Lower lobe of right lung (tissue), 2 donors: ENCODE measurements at regions not wholly inside any gene's neighbourhood (a gene's known extent, or its start where the extent isn't known, plus 50 kb on each side); places are given as distances from the start of the nearest gene placed in this dataset.

Experiments used
- ATAC-seq, 2 donors: fragments of 200-7000 bp; cut with Tn5 transposase; one replicate each; pipeline ENCODE4 v1.9.1; 2020 to 2022; ENCODE audit warnings: mild to moderate bottlenecking in 2 of 2, moderate library complexity in 2 of 2
- DNase-seq: peaks from one replicate; pipeline ENCODE4 v3.0.0-alpha.2; 2020
- H3K27ac ChIP-seq: fragments of 200-600 bp; one replicate; pipeline ENCODE4 v1.8.0; 2022
- H3K27me3 ChIP-seq: fragments of 200-600 bp; one replicate; pipeline ENCODE4 v1.8.0; 2022; ENCODE audit warnings: low read depth
- H3K36me3 ChIP-seq: fragments of 200-600 bp; one replicate; pipeline ENCODE4 v1.8.0; 2022; ENCODE audit warnings: mild to moderate bottlenecking
- H3K4me1 ChIP-seq: fragments of 200-600 bp; one replicate; pipeline ENCODE4 v1.8.0; 2022
- H3K4me3 ChIP-seq: fragments of 200-600 bp; one replicate; pipeline ENCODE4 v1.8.0; 2022; ENCODE audit warnings: mild to moderate bottlenecking
- H3K9me3 ChIP-seq: fragments of 200-600 bp; one replicate; pipeline ENCODE4 v1.8.0; 2022
- intact Hi-C: fragments of 100-400 bp; cut with DNase I; formaldehyde crosslinking; loops from one replicate; pipeline ENCODE4 v1.11.0; 2022
- TF ChIP-seq, protein P1 (sequence below): fragments of 200-600 bp; IDR thresholded peaks from one replicate; pipeline ENCODE4 v1.8.0; 2022; ENCODE audit warnings: antibody characterized with exemption, mild to moderate bottlenecking
- donor health status: DM: no; HTN: yes; CAD: no; lungs with severe emphysema.

- intact Hi-C loops = no loop called here
- Histone ChIP-seq H3K27me3 (no peaks in the 10 kb centered on the region), H3K4me3 (no peak overlapping the region), H3K27ac (no peak overlapping the region), H3K9me3 (no peaks in the 10 kb centered on the region), H3K36me3 (no peaks in the 10 kb centered on the region), H3K4me1 (no peaks in the 10 kb centered on the region)
- ATAC-seq (no peak), DNase-seq (no peak)
- TF ChIP-seq, protein P1, sequence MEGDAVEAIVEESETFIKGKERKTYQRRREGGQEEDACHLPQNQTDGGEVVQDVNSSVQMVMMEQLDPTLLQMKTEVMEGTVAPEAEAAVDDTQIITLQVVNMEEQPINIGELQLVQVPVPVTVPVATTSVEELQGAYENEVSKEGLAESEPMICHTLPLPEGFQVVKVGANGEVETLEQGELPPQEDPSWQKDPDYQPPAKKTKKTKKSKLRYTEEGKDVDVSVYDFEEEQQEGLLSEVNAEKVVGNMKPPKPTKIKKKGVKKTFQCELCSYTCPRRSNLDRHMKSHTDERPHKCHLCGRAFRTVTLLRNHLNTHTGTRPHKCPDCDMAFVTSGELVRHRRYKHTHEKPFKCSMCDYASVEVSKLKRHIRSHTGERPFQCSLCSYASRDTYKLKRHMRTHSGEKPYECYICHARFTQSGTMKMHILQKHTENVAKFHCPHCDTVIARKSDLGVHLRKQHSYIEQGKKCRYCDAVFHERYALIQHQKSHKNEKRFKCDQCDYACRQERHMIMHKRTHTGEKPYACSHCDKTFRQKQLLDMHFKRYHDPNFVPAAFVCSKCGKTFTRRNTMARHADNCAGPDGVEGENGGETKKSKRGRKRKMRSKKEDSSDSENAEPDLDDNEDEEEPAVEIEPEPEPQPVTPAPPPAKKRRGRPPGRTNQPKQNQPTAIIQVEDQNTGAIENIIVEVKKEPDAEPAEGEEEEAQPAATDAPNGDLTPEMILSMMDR = no peak
Measured at GRCh38 chr4:59024257-59024656, 1914.1 kb upstream of the IGFBP7 start.

GRCh38 chr4:59037812-59038211, 1927.6 kb upstream of the IGFBP7 start:
- TF ChIP-seq, protein P1 = no peak
- no peak for ATAC-seq
- no peak overlapping the region for H3K27ac ChIP-seq
- no peaks in the 10 kb centered on the region for H3K27me3 ChIP-seq
- no peaks in the 10 kb centered on the region for H3K36me3 ChIP-seq
- no peaks in the 10 kb centered on the region for H3K9me3 ChIP-seq
- no peaks in the 10 kb centered on the region for H3K4me1 ChIP-seq
- intact Hi-C loops = no loop called here
- no peak for DNase-seq
- H3K4me3 ChIP-seq = no peak overlapping the region

DNA sequence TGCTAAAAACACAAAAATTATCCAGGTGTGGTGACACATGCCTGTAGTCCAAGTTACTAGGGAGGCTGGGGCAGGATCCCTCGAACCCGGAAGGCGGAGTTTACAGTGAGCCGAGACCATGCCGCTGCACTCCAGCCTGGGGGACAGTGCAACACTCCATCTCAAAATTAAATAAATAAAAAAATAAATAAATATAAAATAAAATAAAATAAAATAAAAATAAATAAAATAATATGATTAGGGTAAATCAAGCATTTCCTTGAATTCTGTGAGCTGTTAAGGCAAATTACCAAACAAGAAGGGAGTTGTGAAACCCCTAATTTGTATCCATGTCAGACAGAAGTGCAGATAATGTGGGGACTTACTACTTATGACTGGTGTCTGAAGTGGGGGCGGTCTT, 1928.9 kb upstream of the IGFBP7 start:
- Histone ChIP-seq H3K9me3 (no peaks in the 10 kb centered on the region), H3K4me1 (no peaks in the 10 kb centered on the region), H3K4me3 (no peak overlapping the region), H3K36me3 (no peaks in the 10 kb centered on the region), H3K27me3 (no peaks in the 10 kb centered on the region), H3K27ac (no peak overlapping the region)
- DNase-seq (no peak), ATAC-seq (no peak)
- TF ChIP-seq, protein P1 = no peak
- intact Hi-C loops = no loop called here

- DNase-seq (no peak), ATAC-seq (no peak)
- H3K9me3 ChIP-seq = no peaks in the 10 kb centered on the region
- no peaks in the 10 kb centered on the region for H3K4me1 ChIP-seq
- TF ChIP-seq, protein P1 = no peak
- no peak overlapping the region for H3K27ac ChIP-seq
- no peak overlapping the region for H3K4me3 ChIP-seq
- no peaks in the 10 kb centered on the region for H3K27me3 ChIP-seq
- intact Hi-C loops = no loop called here
- no peaks in the 10 kb centered on the region for H3K36me3 ChIP-seq
Measured at GRCh38 chr4:59044286-59044900, 1934.2 kb upstream of the IGFBP7 start.

DNA sequence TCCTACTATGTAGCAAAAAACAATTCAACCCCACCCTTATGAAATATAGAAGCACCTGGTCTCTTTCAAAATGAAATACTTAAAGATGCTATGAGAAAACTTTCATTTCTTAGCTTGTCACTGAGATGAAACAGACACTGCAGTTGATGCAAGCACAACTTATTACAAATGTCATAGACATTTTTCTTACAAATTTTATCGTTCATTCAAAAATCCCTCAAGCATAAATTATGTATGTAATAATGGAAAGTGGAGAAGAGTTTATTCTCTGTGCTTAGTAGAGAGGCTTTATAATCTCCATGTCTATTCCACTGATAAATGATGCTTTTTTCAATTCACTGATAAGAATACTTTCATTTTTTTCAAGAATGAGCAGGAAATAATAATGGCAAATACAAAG, 1943.9 kb upstream of the IGFBP7 start:
- no peaks in the 10 kb centered on the region for H3K27me3 ChIP-seq
- intact Hi-C loops = no loop called here
- H3K9me3 ChIP-seq = no peaks in the 10 kb centered on the region
- H3K4me1 ChIP-seq = no peaks in the 10 kb centered on the region
- H3K27ac ChIP-seq = no peak overlapping the region
- DNase-seq = no peak
- no peak for ATAC-seq
- no peak overlapping the region for H3K4me3 ChIP-seq
- TF ChIP-seq, protein P1 = no peak
- H3K36me3 ChIP-seq = no peaks in the 10 kb centered on the region
